K562 (cell line): ENCODE measurements at regions not wholly inside any gene's neighbourhood (a gene's known extent, or its start where the extent isn't known, plus 50 kb on each side); places are given as distances from the start of the nearest gene placed in this dataset.

ENCODE experiments used
- ATAC-seq: fragments of 200-7000 bp; cut with Tn5 transposase; 3 replicates; pipeline ENCODE4 v1.9.1; 2020; ENCODE audit warnings: moderate library complexity
- BruUV-seq: library from RNA; stranded (reverse); fragments of 400-500 nt; replicated peaks from 2 replicates; lab custom pipeline; 2021; lab: Mats Ljungman, UMichigan
- CTCF ChIA-PET: fragments of 300-600 bp; formaldehyde crosslinking; extraction: SDS; loops from one replicate; lab custom pipeline; 2021; ENCODE audit warnings: low intra/inter-chr PET ratio; lab: Yijun Ruan, JAX
- POLR2A ChIA-PET: fragments of 300-600, 350-650 bp; sonication (Branson Sonifier 250); formaldehyde crosslinking; extraction: SDS; loops from one replicate; lab custom pipeline; 2021; ENCODE audit warnings: antibody characterized with exemption, inconsistent platforms; lab: Yijun Ruan, JAX
- DNase-seq, 4 experiments: peaks; one replicate each; pipeline versions ENCODE4 v3.0.0 to v3.0.0-alpha.2; 2011 to 2018; ENCODE audit warnings: low spot score in 3 of 4, mixed read lengths in 3 of 4; ENCODE audit errors: extremely low read depth in 1 of 4
- FAIRE-seq: peaks from 2 replicates; lab custom pipeline; 2011; peaks lifted over from hg19 to GRCh38; lab: Jason Lieb, UNC
- H2AFZ ChIP-seq: 2 replicates; pipeline ENCODE4 v1.6.0; 2011; ENCODE audit warnings: low read depth, low read length, control low read depth, inconsistent platforms
- H3K27ac ChIP-seq: fragments of 200-600 bp; 3 replicates; pipeline ENCODE4 v1.8.0; 2011; ENCODE audit warnings: low read depth, mild to moderate bottlenecking, control low read depth, inconsistent platforms, low read length, moderate library complexity, mixed read lengths; ENCODE audit errors: extremely low read depth
- H3K27me3 ChIP-seq, 2 experiments: fragments of 300-600 bp in 1 of 2; 2 replicates in 1 of 2; 3 replicates in 1 of 2; pipeline versions ENCODE4 v1.6.0 to v1.8.0; 2011; ENCODE audit warnings: inconsistent platforms in 2 of 2, low read length in 2 of 2, mild to moderate bottlenecking in 1 of 2, mixed read lengths in 1 of 2, moderate library complexity in 1 of 2; ENCODE audit not compliant: control insufficient read depth in 2 of 2, insufficient read depth in 2 of 2
- H3K36me3 ChIP-seq: fragments of 300-600 bp; 3 replicates; pipeline ENCODE4 v1.8.0; 2011; ENCODE audit warnings: mild to moderate bottlenecking, low read length, inconsistent platforms; ENCODE audit not compliant: control insufficient read depth, insufficient read depth
- H3K4me1 ChIP-seq, 2 experiments: fragments of 200-600 bp in 1 of 2; replicated peaks in 1 of 2; 2 replicates in 1 of 2; 3 replicates in 1 of 2; pipeline versions ENCODE4 v1.5.1 to v1.8.0; 2011; ENCODE audit warnings: inconsistent platforms in 2 of 2, low read length in 2 of 2, mild to moderate bottlenecking in 1 of 2, mixed read lengths in 1 of 2, moderate library complexity in 1 of 2; ENCODE audit not compliant: control insufficient read depth in 2 of 2, insufficient read depth in 2 of 2
- H3K4me2 ChIP-seq: 2 replicates; pipeline ENCODE4 v1.6.1; 2011; ENCODE audit warnings: low read length, control low read depth, inconsistent platforms, mixed read lengths; ENCODE audit not compliant: insufficient read depth
- H3K4me3 ChIP-seq: fragments of 200-600 bp; sonication (generic), shearing (Covaris generic); 2 replicates; pipeline ENCODE4 v1.5.1; 2016; ENCODE audit warnings: control low read depth, inconsistent platforms
- H3K79me2 ChIP-seq: fragments of 200-600 bp; 3 replicates; pipeline ENCODE4 v1.8.0; 2011; ENCODE audit warnings: low read length, inconsistent platforms; ENCODE audit not compliant: control insufficient read depth, insufficient read depth
- H3K9ac ChIP-seq, 2 experiments: 2 replicates each; pipeline versions ENCODE4 v1.6.0 to v1.6.1; 2011; ENCODE audit warnings: low read depth in 2 of 2, low read length in 2 of 2, control low read depth in 1 of 2, inconsistent platforms in 1 of 2, mild to moderate bottlenecking in 1 of 2, mixed read lengths in 1 of 2; ENCODE audit not compliant: insufficient read depth in 1 of 2
- H3K9me1 ChIP-seq: one replicate; pipeline ENCODE4 v1.6.0; 2011; ENCODE audit warnings: inconsistent platforms, mild to moderate bottlenecking, low read length, moderate library complexity; ENCODE audit not compliant: control insufficient read depth, insufficient read depth
- H3K9me3 ChIP-seq: replicated peaks from 2 replicates; pipeline ENCODE4 v1.5.1; 2011; ENCODE audit warnings: low read depth, low read length, inconsistent platforms; ENCODE audit not compliant: control insufficient read depth, insufficient read depth
- H4K20me1 ChIP-seq: replicated peaks from 2 replicates; pipeline ENCODE4 v1.6.1; 2011; ENCODE audit warnings: low read length, inconsistent platforms, mixed read lengths; ENCODE audit not compliant: control insufficient read depth, insufficient read depth
- C11orf30 ChIP-seq: fragments of 450-650 bp; IDR thresholded peaks from 2 replicates; pipeline ENCODE4 v1.6.1; 2016; ENCODE audit warnings: low read depth, mild to moderate bottlenecking
- EGR1 ChIP-seq: fragments of 450-650 bp; conservative IDR thresholded peaks from 2 replicates; pipeline ENCODE4 v1.6.1; 2017; ENCODE audit warnings: mild to moderate bottlenecking
- FUS ChIP-seq: fragments of 200-400 bp; formaldehyde crosslinking; optimal IDR thresholded peaks from 2 replicates; pipeline ENCODE3; 2017; ENCODE audit warnings: low read depth, low read length
- MAFF ChIP-seq: IDR thresholded peaks from 2 replicates; pipeline ENCODE4 v1.6.1; 2012; ENCODE audit warnings: low read length, improper control_type of control experiment
- MAFG ChIP-seq: fragments of 450-650 bp; conservative IDR thresholded peaks from 2 replicates; pipeline ENCODE4 v1.6.1; 2016; ENCODE audit warnings: missing genetic modification characterization, missing compliant biosample characterization
- MAFK ChIP-seq: IDR thresholded peaks from 2 replicates; pipeline ENCODE4 v1.6.1; 2011; ENCODE audit warnings: low read length, improper control_type of control experiment
- TBL1XR1 ChIP-seq, 2 experiments: IDR thresholded peaks; 2 replicates each; pipeline ENCODE4 v1.6.1; 2012; ENCODE audit warnings: improper control_type of control experiment in 2 of 2, low read length in 2 of 2, mild to moderate bottlenecking in 1 of 2
- ZNF316 ChIP-seq: fragments of 450-650 bp; IDR thresholded peaks from 2 replicates; pipeline ENCODE4 v1.6.1; 2016
- WGBS: fragments of 100-300 bp; shearing (Covaris generic); methylation state at CpG from one replicate; pipeline ENCODE4 v1.1.6; 2016; ENCODE audit warnings: low coverage, mixed read lengths; ENCODE audit not compliant: insufficient coverage; ENCODE audit errors: missing lambda C conversion rate; 5-methylcytosine and 5-hydroxymethylcytosine counted together
- in situ Hi-C: fragments of 300-500 bp; cut with MboI; formaldehyde crosslinking; loops from 4 replicates; pipeline ENCODE4 v1.15.0; 2018; ENCODE audit warnings: inconsistent platforms, mixed read lengths
- intact Hi-C: fragments of 100-400 bp; cut with micrococcal nuclease; formaldehyde crosslinking; loops from 2 replicates; pipeline ENCODE4 v1.14.2; 2022
- TF ChIP-seq, protein P1 (sequence below): fragments of 250-450 bp; sonication (Bioruptor Pico); IDR thresholded peaks from 2 replicates; pipeline ENCODE4 v1.8.0; 2021; ENCODE audit warnings: moderate library complexity, mild to moderate bottlenecking, inconsistent platforms

DNA sequence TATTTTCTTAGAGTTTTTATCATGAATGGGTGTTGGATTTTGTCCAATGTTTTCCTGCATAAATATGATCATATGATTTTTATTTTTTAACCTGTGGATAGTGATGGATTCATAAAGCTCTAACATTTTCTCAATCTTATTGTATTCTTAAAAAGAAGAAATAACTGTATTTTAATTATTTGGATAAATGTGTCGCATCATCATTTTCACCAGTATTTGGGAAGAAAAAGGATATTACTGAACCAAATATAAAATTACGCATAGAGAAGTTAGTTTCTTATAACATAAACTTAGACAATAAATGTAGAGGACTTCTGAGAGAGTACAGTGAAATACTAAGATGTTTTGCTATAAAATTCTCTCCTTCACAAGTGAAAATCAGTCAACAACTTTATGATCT is 126.0 kb upstream of the CHST9 start:
- Histone ChIP-seq H3K9me1 (no peaks in the 10 kb centered on the region), H3K27ac (no peak overlapping the region), H3K9me3 (no peaks in the 10 kb centered on the region), H3K4me3 (no peak overlapping the region), H3K79me2 (no peaks in the 10 kb centered on the region), H4K20me1 (no peaks in the 10 kb centered on the region), H2AFZ (no peak overlapping the region), H3K36me3 (no peaks in the 10 kb centered on the region), H3K4me1 (no peaks in the 10 kb centered on the region), H3K27me3 (no peaks in the 10 kb centered on the region), H3K4me2 (no peak overlapping the region), H3K9ac (no peak overlapping the region)
- POLR2A ChIA-PET: no interaction called here
- no peak for ATAC-seq
- DNase-seq: no peak
- no peak for FAIRE-seq
- BruUV-seq: no TSS peak
- intact Hi-C loops: no loop called here
- TF ChIP-seq MAFF: peak; percentile 38; the same call in 1 of the 2 replicates
- peak; percentile 54; the same call in 1 of the 2 replicates for TF ChIP-seq C11orf30
- TF ChIP-seq, protein P1, sequence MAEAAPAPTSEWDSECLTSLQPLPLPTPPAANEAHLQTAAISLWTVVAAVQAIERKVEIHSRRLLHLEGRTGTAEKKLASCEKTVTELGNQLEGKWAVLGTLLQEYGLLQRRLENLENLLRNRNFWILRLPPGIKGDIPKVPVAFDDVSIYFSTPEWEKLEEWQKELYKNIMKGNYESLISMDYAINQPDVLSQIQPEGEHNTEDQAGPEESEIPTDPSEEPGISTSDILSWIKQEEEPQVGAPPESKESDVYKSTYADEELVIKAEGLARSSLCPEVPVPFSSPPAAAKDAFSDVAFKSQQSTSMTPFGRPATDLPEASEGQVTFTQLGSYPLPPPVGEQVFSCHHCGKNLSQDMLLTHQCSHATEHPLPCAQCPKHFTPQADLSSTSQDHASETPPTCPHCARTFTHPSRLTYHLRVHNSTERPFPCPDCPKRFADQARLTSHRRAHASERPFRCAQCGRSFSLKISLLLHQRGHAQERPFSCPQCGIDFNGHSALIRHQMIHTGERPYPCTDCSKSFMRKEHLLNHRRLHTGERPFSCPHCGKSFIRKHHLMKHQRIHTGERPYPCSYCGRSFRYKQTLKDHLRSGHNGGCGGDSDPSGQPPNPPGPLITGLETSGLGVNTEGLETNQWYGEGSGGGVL (CRISPR knock-in tag): no peak
- TF ChIP-seq ZNF316: peak; percentile 84
- peak; percentile 14 for TF ChIP-seq FUS
- TF ChIP-seq TBL1XR1 (IDR thresholded peaks at IDR 0.05; ENCODE audit: low read length in 2 of 2): no peak
- TF ChIP-seq EGR1: no peak
- TF ChIP-seq MAFG: peak; percentile 42; the same call in 1 of the 2 replicates
- peak; percentile 49; the same call in 1 of the 2 replicates for TF ChIP-seq MAFK
- in situ Hi-C loops: no loop called here
- CTCF ChIA-PET: no interaction called here
- 3% methylated on average over 2 of the region's 2 CpGs for WGBS
